ENCODE measurements at regions not wholly inside any gene's neighbourhood (a gene's known extent, or its start where the extent isn't known, plus 50 kb on each side); places are given as distances from the start of the nearest gene placed in this dataset.

- no peak overlapping the region for H3K4me3 ChIP-seq (ENCODE audit: low read depth, low read length)
- TF ChIP-seq MYC (IDR thresholded peaks at IDR 0.05; ENCODE audit: low read depth, low read length), result peak; percentile 68
- peak; percentile 69 for TF ChIP-seq MAX (IDR thresholded peaks at IDR 0.05; ENCODE audit: low read depth, low read length)
- TF ChIP-seq CTCF (IDR thresholded peaks at IDR 0.05; ENCODE audit: low read depth, low read length), result no peak
- DNase-seq (ENCODE audit: low read depth), result peak; percentile 84
These were observed 501.7 kb downstream of the SHQ1 start for GRCh38 chr3:72346526-72346926.

GRCh38 chr3:72345980-72346379, 502.3 kb downstream of the SHQ1 start:
- DNase-seq (ENCODE audit: low read depth), result no peak
- H3K4me3 ChIP-seq (ENCODE audit: low read depth, low read length), result no peak overlapping the region
- TF ChIP-seq CTCF (IDR thresholded peaks at IDR 0.05; ENCODE audit: low read depth, low read length), result no peak
- no peak for TF ChIP-seq MYC (IDR thresholded peaks at IDR 0.05; ENCODE audit: low read depth, low read length)
- TF ChIP-seq MAX (IDR thresholded peaks at IDR 0.05; ENCODE audit: low read depth, low read length), result no peak

- TF ChIP-seq POLR2A (IDR thresholded peaks at IDR 0.05; ENCODE audit: extremely low read depth, insufficient read length) (no peak), CTCF (IDR thresholded peaks at IDR 0.05; ENCODE audit: low read depth, low read length) (no peak), MAX (IDR thresholded peaks at IDR 0.05; ENCODE audit: low read depth, low read length) (no peak), MYC (IDR thresholded peaks at IDR 0.05; ENCODE audit: low read depth, low read length) (no peak)
- peak; percentile 29 for DNase-seq (ENCODE audit: low read depth)
- no peak overlapping the region for H3K4me3 ChIP-seq (ENCODE audit: low read depth, low read length)
These were observed 502.9 kb downstream of the SHQ1 start for GRCh38 chr3:72345237-72345878.

GRCh38 chr3:72344647-72345046, 503.6 kb downstream of the SHQ1 start:
- TF ChIP-seq MYC (IDR thresholded peaks at IDR 0.05; ENCODE audit: low read depth, low read length), result no peak
- no peak for TF ChIP-seq MAX (IDR thresholded peaks at IDR 0.05; ENCODE audit: low read depth, low read length)
- no peak for TF ChIP-seq CTCF (IDR thresholded peaks at IDR 0.05; ENCODE audit: low read depth, low read length)
- TF ChIP-seq POLR2A (IDR thresholded peaks at IDR 0.05; ENCODE audit: extremely low read depth, insufficient read length), result no peak
- peak; percentile 18 for DNase-seq (ENCODE audit: low read depth)
- no peak overlapping the region for H3K4me3 ChIP-seq (ENCODE audit: low read depth, low read length)

- TF ChIP-seq MYC (IDR thresholded peaks at IDR 0.05; ENCODE audit: low read depth, low read length) (no peak), POLR2A (IDR thresholded peaks at IDR 0.05; ENCODE audit: extremely low read depth, insufficient read length) (no peak)
- H3K4me3 ChIP-seq (ENCODE audit: low read depth, low read length), result no peak overlapping the region
- DNase-seq (ENCODE audit: low read depth), result peak; percentile 28
These were observed 504.0 kb downstream of the SHQ1 start for GRCh38 chr3:72344236-72344635.

- no peak for TF ChIP-seq CTCF (IDR thresholded peaks at IDR 0.05; ENCODE audit: low read depth, low read length)
- no peak for TF ChIP-seq MYC (IDR thresholded peaks at IDR 0.05; ENCODE audit: low read depth, low read length)
- TF ChIP-seq MAX (IDR thresholded peaks at IDR 0.05; ENCODE audit: low read depth, low read length), result no peak
- TF ChIP-seq POLR2A (IDR thresholded peaks at IDR 0.05; ENCODE audit: extremely low read depth, insufficient read length), result no peak
- H3K4me3 ChIP-seq (ENCODE audit: low read depth, low read length), result no peak overlapping the region
- peak; percentile 28 for DNase-seq (ENCODE audit: low read depth)
These were observed 505.2 kb downstream of the SHQ1 start for GRCh38 chr3:72343078-72343477.
